C4-2B (cell line): ENCODE measurements at regions not wholly inside any gene's neighbourhood (a gene's known extent, or its start where the extent isn't known, plus 50 kb on each side); places are given as distances from the start of the nearest gene placed in this dataset.

Experiments used
- ZFX ChIP-seq: fragments of 450-650 bp; IDR thresholded peaks from 2 replicates; pipeline ENCODE4 v1.6.1; 2017
- TF ChIP-seq, protein P1 (sequence below): fragments of 450-650 bp; conservative IDR thresholded peaks from 2 replicates; pipeline ENCODE4 v1.5.1; 2017; ENCODE audit warnings: mild to moderate bottlenecking

DNA sequence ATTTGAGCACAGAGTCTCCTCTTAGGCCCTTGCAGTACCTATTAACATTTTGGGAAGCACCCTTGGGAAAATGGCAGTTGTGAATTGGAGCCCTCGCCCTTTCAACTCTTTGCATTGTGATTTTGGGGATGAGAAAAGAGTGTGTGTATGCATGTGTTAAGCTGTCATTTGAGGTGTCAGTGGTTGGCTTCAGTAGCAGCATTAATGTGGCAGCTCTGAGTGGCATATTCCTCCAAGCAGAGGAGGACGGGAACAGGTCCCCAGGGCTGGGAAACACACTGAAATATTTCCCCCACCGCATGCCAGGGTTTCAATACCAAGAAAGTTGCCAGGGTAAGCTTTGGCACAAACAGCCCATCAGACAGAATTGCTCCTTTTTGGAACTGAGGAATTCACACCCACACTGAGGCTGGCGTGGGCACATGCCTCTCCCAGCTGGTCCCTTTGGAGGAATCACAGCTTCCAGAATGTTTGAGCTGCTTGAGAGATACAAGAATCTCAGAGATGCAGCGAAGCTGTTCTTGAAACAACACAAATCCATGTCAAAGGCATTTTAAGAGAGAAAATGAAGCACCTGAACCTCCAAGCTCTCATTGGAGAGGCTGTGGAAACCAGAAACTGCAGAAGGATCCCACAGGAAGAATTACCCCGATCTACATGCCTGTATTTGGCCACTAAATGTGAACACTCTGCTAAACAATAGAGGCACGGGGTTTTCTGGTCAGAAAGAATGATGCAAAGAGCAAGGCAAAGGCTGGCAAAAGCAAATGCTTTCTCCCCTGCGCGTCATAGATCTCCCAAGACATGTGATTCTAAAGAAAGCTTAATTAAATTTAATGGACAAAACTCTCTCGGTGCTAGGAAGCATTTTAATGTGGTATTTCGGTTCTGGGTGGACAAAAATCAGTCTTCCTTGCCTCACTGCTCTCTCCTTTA is 67.2 kb upstream of the RCN1 start:
- TF ChIP-seq, protein P1, sequence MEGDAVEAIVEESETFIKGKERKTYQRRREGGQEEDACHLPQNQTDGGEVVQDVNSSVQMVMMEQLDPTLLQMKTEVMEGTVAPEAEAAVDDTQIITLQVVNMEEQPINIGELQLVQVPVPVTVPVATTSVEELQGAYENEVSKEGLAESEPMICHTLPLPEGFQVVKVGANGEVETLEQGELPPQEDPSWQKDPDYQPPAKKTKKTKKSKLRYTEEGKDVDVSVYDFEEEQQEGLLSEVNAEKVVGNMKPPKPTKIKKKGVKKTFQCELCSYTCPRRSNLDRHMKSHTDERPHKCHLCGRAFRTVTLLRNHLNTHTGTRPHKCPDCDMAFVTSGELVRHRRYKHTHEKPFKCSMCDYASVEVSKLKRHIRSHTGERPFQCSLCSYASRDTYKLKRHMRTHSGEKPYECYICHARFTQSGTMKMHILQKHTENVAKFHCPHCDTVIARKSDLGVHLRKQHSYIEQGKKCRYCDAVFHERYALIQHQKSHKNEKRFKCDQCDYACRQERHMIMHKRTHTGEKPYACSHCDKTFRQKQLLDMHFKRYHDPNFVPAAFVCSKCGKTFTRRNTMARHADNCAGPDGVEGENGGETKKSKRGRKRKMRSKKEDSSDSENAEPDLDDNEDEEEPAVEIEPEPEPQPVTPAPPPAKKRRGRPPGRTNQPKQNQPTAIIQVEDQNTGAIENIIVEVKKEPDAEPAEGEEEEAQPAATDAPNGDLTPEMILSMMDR, result no peak
- TF ChIP-seq ZFX, result no peak
